AG10803 (cell line): ENCODE measurements at regions not wholly inside any gene's neighbourhood (a gene's known extent, or its start where the extent isn't known, plus 50 kb on each side); places are given as distances from the start of the nearest gene placed in this dataset.

Experiments used
- DNase-seq: peaks from one replicate; pipeline ENCODE4 v3.0.0; 2010; ENCODE audit warnings: low read depth
- H3K4me3 ChIP-seq: 2 replicates; pipeline ENCODE4 v1.5.1; 2011; ENCODE audit warnings: mild to moderate bottlenecking, low read length, control low read depth
- TF ChIP-seq, protein P1 (sequence below): conservative IDR thresholded peaks from 2 replicates; pipeline ENCODE4 v1.5.1; 2011; ENCODE audit warnings: mild to moderate bottlenecking, low read length, control low read depth, inconsistent platforms

DNA sequence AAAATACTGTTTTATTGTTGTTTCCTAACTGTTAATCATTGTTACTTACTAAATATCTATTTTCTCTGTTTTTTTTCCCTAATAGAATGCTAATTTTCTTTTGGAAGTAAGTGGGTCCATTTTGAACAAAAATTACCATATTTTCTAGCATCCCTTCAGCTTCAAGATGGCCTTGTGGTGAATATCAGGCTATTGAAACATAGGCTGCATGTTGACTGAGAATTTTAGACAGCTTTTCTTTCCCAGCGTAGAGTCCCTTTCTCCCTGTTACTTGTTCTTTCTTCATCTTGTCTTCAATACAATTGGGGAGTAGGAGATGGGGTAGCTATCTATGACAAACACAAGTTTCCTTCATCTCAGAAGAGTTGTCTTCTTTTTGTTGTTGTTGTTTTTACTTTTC, 397.0 kb downstream of the DOK5 start:
- no peak overlapping the region for H3K4me3 ChIP-seq
- TF ChIP-seq, protein P1, sequence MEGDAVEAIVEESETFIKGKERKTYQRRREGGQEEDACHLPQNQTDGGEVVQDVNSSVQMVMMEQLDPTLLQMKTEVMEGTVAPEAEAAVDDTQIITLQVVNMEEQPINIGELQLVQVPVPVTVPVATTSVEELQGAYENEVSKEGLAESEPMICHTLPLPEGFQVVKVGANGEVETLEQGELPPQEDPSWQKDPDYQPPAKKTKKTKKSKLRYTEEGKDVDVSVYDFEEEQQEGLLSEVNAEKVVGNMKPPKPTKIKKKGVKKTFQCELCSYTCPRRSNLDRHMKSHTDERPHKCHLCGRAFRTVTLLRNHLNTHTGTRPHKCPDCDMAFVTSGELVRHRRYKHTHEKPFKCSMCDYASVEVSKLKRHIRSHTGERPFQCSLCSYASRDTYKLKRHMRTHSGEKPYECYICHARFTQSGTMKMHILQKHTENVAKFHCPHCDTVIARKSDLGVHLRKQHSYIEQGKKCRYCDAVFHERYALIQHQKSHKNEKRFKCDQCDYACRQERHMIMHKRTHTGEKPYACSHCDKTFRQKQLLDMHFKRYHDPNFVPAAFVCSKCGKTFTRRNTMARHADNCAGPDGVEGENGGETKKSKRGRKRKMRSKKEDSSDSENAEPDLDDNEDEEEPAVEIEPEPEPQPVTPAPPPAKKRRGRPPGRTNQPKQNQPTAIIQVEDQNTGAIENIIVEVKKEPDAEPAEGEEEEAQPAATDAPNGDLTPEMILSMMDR = no peak
- no peak for DNase-seq

DNA sequence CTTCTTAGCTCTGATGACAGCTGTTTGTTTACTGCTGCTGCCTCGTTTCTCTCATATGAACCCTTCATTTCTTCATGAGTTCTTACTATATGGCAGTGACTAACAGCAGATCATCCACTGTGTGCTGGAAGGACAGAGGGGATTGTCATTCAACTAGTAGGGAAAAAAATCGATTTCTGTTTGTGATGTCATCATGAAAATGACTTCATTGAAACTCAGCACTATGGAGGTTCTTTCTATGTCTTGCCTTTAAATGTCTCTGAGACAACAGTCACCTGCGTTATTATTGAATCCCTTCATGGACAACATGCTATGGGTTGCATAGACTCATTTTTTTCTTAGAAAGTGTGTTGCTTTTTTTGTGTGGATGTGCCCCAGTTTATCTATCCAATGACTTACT, 394.4 kb downstream of the DOK5 start:
- no peak overlapping the region for H3K4me3 ChIP-seq
- no peak for DNase-seq

DNA sequence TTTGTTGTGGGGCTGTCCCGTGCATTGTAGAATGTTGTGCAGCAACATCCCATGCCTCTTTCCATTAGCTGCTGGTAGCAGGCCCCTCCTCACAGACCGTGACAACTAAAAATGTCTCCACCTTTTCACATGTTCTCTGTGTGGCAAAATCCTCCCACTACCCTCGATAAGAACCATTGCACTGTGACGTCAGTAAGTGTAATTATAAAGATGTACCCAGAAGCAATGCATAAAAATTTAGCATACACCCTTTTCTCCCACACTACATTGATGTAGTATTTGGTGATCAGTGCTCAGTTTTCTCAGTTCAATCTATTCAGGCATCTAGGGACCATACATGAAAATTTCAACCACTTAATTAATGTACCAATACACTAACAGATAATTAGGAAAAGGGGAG, 389.9 kb downstream of the DOK5 start:
- DNase-seq = no peak
- TF ChIP-seq, protein P1 = no peak
- H3K4me3 ChIP-seq = no peak overlapping the region

More for the DNA sequence above, 394.4 kb downstream of the DOK5 start:
- TF ChIP-seq, protein P1 = no peak

DNA sequence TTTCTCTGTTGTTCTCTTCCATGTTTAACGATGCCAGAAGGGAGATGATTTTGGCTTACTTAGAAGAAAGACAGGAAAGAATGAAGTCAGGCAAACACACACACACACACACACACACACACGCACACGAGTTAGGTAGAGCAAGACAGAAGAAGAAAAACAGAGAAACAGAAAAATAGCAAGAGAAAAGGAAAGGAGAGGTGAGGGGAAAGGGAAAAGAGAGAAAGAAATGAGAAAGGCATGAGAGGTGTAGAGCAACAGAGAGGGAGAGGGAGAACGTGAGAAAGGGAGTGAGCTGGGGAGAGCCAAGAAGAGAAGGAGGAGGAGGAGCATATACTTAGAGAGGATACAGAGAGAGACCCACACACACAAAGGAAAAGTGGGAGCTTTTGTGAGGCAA, 385.3 kb downstream of the DOK5 start:
- TF ChIP-seq, protein P1 = no peak
- no peak overlapping the region for H3K4me3 ChIP-seq
- no peak for DNase-seq

DNA sequence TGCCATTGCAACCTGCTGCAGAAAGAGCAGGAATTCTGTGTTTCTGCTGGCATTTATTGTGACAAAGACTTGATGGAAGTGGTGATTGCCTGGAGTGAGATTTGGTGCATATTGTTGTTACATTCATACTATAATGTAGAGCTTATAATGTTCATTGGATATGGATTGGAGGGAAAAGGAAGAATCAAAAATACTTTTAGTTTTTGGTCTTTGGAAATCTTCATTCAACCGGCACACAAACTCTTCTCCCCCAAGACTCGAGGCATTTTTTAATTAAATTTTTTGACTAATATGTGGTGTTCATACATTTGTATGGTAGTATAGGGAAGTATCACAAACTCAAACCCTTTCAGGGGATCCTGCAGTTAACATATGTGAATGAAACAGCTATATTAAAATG, 380.8 kb downstream of the DOK5 start:
- TF ChIP-seq, protein P1 = no peak
- DNase-seq = no peak
- H3K4me3 ChIP-seq = no peak overlapping the region

DNA sequence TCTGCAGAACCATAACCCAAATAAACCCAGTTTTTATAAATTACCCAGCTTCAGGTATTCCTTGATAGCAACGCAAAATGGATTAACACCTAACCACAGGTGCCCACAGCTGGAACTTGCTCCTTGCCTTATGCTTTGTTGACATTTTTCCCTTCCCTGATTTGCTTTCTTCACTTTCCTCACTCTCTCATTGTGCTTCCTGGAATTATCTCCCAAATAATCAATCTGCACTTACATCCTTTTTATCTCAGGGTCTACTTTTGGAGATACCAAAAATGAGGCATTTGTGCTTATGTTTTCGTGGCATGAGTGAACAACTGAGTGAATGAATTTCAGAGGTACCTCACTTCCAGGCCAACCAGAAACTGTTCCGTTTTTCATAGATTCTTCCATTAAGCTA, 374.3 kb downstream of the DOK5 start:
- no peak for DNase-seq
- TF ChIP-seq, protein P1 = no peak
- H3K4me3 ChIP-seq = no peak overlapping the region

DNA sequence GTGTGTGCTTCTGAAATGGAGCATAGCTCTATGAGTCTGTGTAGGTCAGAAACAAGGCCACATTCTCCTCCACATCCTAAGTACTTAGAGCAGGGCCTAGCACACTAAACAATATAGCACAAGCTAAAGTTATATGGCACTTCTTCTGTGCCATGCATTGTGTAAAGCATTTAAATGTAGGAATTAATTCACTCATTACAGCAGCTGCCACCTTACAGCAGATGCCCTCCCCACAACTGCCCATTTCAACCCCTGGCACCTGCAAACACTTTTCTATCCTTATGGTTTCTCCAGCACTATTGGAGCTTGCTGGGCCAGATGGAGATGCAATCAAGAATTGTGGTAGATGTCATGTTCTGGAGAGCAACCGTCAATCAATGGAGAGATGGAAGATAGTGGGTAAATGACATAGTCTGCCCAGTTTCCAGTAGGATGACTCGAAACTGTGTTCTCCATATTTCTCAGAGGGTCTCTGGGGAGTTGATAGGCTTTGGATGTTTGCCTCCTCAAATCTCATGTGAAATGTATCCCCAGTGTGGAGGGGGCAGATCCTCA, 373.7 kb downstream of the DOK5 start:
- TF ChIP-seq, protein P1 = no peak
- no peak for DNase-seq
- H3K4me3 ChIP-seq = no peak overlapping the region
